ENCODE measurements at regions not wholly inside any gene's neighbourhood (a gene's known extent, or its start where the extent isn't known, plus 50 kb on each side); places are given as distances from the start of the nearest gene placed in this dataset.

DNA sequence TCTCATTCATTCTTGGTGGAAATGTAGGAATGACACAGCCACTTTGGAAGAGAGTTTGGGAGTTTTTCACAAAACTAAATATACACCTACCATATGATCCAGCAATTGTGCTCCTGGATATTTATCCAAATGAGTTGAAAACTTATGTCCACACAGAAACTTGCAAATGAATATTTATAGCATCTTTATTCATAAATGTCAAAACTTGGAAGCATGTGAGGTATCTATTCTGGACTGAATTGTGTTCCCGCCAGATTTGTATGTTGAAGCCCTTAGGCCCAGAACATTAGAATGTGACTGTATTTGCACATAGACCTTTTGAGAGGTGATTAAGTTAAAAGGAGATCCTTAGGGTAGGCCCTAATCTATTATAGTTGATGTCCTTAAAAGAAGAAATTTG lies 409.4 kb upstream of the SYT4 start:
- Histone ChIP-seq H3K27me3 (ENCODE audit: control insufficient read depth, insufficient read depth, low read length) (no peaks in the 10 kb centered on the region), H3K36me3 (ENCODE audit: control insufficient read depth, insufficient read depth, low read length) (no peaks in the 10 kb centered on the region), H3K27ac (ENCODE audit: insufficient read depth, low read length) (no peak overlapping the region), H3K4me2 (ENCODE audit: extremely low read depth, insufficient read depth, low read length) (no peak overlapping the region), H2AFZ (ENCODE audit: low read length) (no peak overlapping the region), H3K4me3 (replicated peaks in 1 of 4; ENCODE audit: control extremely low read depth in 1 of 4, insufficient read depth in 1 of 4, low read depth in 3 of 4, low read length in 4 of 4) (no peak overlapping the region), H4K20me1 (ENCODE audit: control insufficient read depth, extremely low read depth, insufficient read depth, low read length) (no peaks in the 10 kb centered on the region), H3K9ac (ENCODE audit: insufficient read depth, low read length) (no peak overlapping the region), H3K79me2 (ENCODE audit: control insufficient read depth, insufficient read depth, low read length) (no peaks in the 10 kb centered on the region), H3K9me3 (ENCODE audit: control insufficient read depth, insufficient read depth, low read depth, low read length) (no peaks in the 10 kb centered on the region), H3K4me1 (ENCODE audit: control insufficient read depth, extremely low read depth, insufficient read depth, low read length) (no peaks in the 10 kb centered on the region)
- TF ChIP-seq EZH2 (IDR thresholded peaks at IDR 0.05; ENCODE audit: low read length, missing control alignments), result no peak
- TF ChIP-seq, protein P1, sequence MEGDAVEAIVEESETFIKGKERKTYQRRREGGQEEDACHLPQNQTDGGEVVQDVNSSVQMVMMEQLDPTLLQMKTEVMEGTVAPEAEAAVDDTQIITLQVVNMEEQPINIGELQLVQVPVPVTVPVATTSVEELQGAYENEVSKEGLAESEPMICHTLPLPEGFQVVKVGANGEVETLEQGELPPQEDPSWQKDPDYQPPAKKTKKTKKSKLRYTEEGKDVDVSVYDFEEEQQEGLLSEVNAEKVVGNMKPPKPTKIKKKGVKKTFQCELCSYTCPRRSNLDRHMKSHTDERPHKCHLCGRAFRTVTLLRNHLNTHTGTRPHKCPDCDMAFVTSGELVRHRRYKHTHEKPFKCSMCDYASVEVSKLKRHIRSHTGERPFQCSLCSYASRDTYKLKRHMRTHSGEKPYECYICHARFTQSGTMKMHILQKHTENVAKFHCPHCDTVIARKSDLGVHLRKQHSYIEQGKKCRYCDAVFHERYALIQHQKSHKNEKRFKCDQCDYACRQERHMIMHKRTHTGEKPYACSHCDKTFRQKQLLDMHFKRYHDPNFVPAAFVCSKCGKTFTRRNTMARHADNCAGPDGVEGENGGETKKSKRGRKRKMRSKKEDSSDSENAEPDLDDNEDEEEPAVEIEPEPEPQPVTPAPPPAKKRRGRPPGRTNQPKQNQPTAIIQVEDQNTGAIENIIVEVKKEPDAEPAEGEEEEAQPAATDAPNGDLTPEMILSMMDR (conservative IDR thresholded peaks at IDR 0.05 in 1 of 2, IDR thresholded peaks at IDR 0.05 in 1 of 2; ENCODE audit: low read depth in 1 of 2, low read length in 2 of 2), result no peak
- DNase-seq (ENCODE audit: low read depth in 2 of 2), result no peak

DNA sequence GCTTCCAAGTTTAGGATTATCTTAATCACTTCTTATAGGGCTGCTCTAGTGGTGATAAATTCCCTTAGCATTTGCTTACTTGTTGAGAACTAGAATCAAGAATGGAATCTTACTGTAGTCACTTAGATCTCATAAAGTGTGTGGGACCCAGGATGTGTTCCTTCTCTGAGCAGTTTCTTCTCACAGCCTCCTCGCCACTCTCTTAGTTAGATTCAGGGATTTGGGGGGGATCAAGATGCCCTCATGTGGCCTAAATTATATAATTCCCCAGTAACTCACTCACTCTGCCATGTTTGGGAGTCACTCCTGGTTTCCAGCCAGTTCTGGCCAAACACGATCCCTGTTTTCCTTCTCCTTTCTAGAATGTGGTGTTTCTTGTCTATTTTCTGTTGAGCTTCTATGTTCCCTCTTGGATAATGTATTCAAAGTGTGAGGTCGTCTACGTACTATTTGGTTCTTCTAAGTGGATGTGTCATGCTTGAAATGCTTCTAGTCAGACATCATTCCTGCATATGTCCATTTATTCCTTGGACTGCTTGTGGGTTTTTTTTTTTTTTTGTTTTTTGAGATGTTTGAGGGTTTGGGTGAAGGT lies 414.9 kb upstream of the SYT4 start:
- Histone ChIP-seq H3K27ac (ENCODE audit: insufficient read depth, low read length) (no peak overlapping the region), H3K9me3 (ENCODE audit: control insufficient read depth, insufficient read depth, low read depth, low read length) (no peaks in the 10 kb centered on the region), H3K36me3 (ENCODE audit: control insufficient read depth, insufficient read depth, low read length) (no peaks in the 10 kb centered on the region), H3K4me2 (ENCODE audit: extremely low read depth, insufficient read depth, low read length) (peak overlapping the region; percentile 20), H4K20me1 (ENCODE audit: control insufficient read depth, extremely low read depth, insufficient read depth, low read length) (no peaks in the 10 kb centered on the region), H3K9ac (ENCODE audit: insufficient read depth, low read length) (no peak overlapping the region), H3K79me2 (ENCODE audit: control insufficient read depth, insufficient read depth, low read length) (no peaks in the 10 kb centered on the region), H3K27me3 (ENCODE audit: control insufficient read depth, insufficient read depth, low read length) (no peaks in the 10 kb centered on the region), H3K4me1 (ENCODE audit: control insufficient read depth, extremely low read depth, insufficient read depth, low read length) (no peaks in the 10 kb centered on the region), H3K4me3 (replicated peaks in 1 of 4; ENCODE audit: control extremely low read depth in 1 of 4, insufficient read depth in 1 of 4, low read depth in 3 of 4, low read length in 4 of 4) (no peak overlapping the region), H2AFZ (ENCODE audit: low read length) (peak overlapping the region; percentile 1)
- TF ChIP-seq, protein P1 (conservative IDR thresholded peaks at IDR 0.05 in 1 of 2, IDR thresholded peaks at IDR 0.05 in 1 of 2; ENCODE audit: low read depth in 1 of 2, low read length in 2 of 2), result no peak
- no peak for TF ChIP-seq EZH2 (IDR thresholded peaks at IDR 0.05; ENCODE audit: low read length, missing control alignments)
- peak; percentile 39 to 89 for DNase-seq (ENCODE audit: low read depth in 2 of 2)

- TF ChIP-seq, protein P1 (conservative IDR thresholded peaks at IDR 0.05 in 1 of 2, IDR thresholded peaks at IDR 0.05 in 1 of 2; ENCODE audit: low read depth in 1 of 2, low read length in 2 of 2), result no peak
- no peak for TF ChIP-seq EZH2 (IDR thresholded peaks at IDR 0.05; ENCODE audit: low read length, missing control alignments)
- Histone ChIP-seq H3K9me3 (ENCODE audit: control insufficient read depth, insufficient read depth, low read depth, low read length) (no peaks in the 10 kb centered on the region), H3K4me3 (replicated peaks in 1 of 4; ENCODE audit: control extremely low read depth in 1 of 4, insufficient read depth in 1 of 4, low read depth in 3 of 4, low read length in 4 of 4) (no peak overlapping the region), H4K20me1 (ENCODE audit: control insufficient read depth, extremely low read depth, insufficient read depth, low read length) (no peaks in the 10 kb centered on the region), H3K9ac (ENCODE audit: insufficient read depth, low read length) (no peak overlapping the region), H3K4me2 (ENCODE audit: extremely low read depth, insufficient read depth, low read length) (no peak overlapping the region), H3K79me2 (ENCODE audit: control insufficient read depth, insufficient read depth, low read length) (no peaks in the 10 kb centered on the region), H3K4me1 (ENCODE audit: control insufficient read depth, extremely low read depth, insufficient read depth, low read length) (no peaks in the 10 kb centered on the region), H3K27me3 (ENCODE audit: control insufficient read depth, insufficient read depth, low read length) (no peaks in the 10 kb centered on the region), H3K36me3 (ENCODE audit: control insufficient read depth, insufficient read depth, low read length) (no peaks in the 10 kb centered on the region), H2AFZ (ENCODE audit: low read length) (no peak overlapping the region), H3K27ac (ENCODE audit: insufficient read depth, low read length) (no peak overlapping the region)
- no peak for DNase-seq (ENCODE audit: low read depth in 2 of 2)
Measured at GRCh38 chr18:43702399-43702798, 425.1 kb upstream of the SYT4 start.
